ENCODE measurements at regions not wholly inside any gene's neighbourhood (a gene's known extent, or its start where the extent isn't known, plus 50 kb on each side); places are given as distances from the start of the nearest gene placed in this dataset.

DNA sequence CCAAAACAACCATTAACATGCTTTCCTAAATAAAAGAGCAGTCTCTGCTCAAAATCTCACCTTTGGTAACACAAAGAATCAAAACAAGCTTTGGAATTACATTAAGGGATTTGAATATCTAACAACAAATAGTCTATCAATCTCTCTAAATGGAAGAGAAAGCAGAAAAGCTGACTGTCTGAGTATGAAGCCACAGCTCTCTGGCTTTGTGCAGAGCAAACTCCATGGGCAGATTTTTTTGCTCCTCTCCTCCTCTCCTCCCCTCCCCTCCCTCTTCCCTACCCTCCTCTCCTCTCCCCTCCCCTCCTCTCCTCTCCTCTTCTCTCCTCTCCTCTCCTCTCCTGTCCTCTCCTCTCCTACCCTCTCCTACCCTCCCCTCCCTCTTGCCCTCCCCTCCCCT is 329.5 kb upstream of the ETAA1 start (continued):
- TF ChIP-seq, protein P1, sequence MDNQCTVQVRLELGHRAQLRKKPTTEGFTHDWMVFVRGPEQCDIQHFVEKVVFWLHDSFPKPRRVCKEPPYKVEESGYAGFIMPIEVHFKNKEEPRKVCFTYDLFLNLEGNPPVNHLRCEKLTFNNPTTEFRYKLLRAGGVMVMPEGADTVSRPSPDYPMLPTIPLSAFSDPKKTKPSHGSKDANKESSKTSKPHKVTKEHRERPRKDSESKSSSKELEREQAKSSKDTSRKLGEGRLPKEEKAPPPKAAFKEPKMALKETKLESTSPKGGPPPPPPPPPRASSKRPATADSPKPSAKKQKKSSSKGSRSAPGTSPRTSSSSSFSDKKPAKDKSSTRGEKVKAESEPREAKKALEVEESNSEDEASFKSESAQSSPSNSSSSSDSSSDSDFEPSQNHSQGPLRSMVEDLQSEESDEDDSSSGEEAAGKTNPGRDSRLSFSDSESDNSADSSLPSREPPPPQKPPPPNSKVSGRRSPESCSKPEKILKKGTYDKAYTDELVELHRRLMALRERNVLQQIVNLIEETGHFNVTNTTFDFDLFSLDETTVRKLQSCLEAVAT (IDR thresholded peaks at IDR 0.05): no peak
- TF ChIP-seq SKIL (IDR thresholded peaks at IDR 0.05; ENCODE audit: low read depth, poor library complexity, severe bottlenecking) (no peak), RFX5 (IDR thresholded peaks at IDR 0.05; ENCODE audit: low read depth, low read length) (no peak)

DNA sequence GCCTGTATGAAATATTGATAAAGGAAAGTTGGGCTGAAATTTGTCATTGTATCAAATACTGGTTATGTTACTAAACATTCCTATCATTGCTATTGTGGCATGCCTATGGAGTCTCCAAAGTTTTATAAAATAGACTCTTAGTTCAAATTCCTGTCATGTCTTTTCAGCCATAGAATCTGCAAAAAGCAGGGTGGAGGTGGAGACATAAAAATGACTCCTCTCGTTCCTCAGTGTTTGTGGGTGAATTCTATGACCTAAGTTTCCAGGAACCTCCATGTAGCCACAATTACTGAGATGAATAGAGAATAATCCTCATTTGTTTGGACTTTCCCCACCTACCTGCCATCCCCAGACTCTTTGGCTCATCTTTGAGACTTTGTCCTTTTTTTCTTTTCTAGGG is 326.3 kb upstream of the ETAA1 start:
- Histone ChIP-seq H3K36me3 (ENCODE audit: control insufficient read depth in 2 of 2, insufficient read depth in 2 of 2, low read length in 1 of 2) (no peaks in the 10 kb centered on the region), H3K4me1 (ENCODE audit: control insufficient read depth, insufficient read depth, low read length) (no peaks in the 10 kb centered on the region), H4K20me1 (ENCODE audit: control insufficient read depth, insufficient read depth) (no peaks in the 10 kb centered on the region), H3K4me3 (no peak overlapping the region), H3K79me2 (ENCODE audit: control insufficient read depth, insufficient read depth, low read length) (no peaks in the 10 kb centered on the region), H3K27me3 (replicated peaks in 1 of 2; ENCODE audit: control insufficient read depth in 2 of 2, insufficient read depth in 2 of 2, low read length in 1 of 2) (no peaks in the 10 kb centered on the region), H2AFZ (ENCODE audit: control insufficient read depth, low read depth, low read length) (no peak overlapping the region), H3K4me2 (ENCODE audit: control insufficient read depth, insufficient read depth) (no peak overlapping the region), H3K27ac (ENCODE audit: control insufficient read depth, insufficient read depth) (no peak overlapping the region), H3K9ac (ENCODE audit: control insufficient read depth, insufficient read depth, low read length) (no peak overlapping the region), H3K9me3 (replicated peaks; ENCODE audit: control insufficient read depth, insufficient read depth, low read length) (no peaks in the 10 kb centered on the region)
- no peak for ATAC-seq
- in situ Hi-C loops (cut with MboI): no loop called here
- no peak for FAIRE-seq
- WGBS (ENCODE audit: insufficient coverage, insufficient replicate concordance, low lambda C conversion rate, missing lambda C conversion rate): 7% methylated on average over 1 of the region's 1 CpG
- intact Hi-C loops (cut with micrococcal nuclease; ENCODE audit: unreplicated experiment): no loop called here
- no TSS peak for BruUV-seq (replicated peaks)
- SMC1A ChIA-PET (ENCODE audit: uncharacterized antibody, unreplicated experiment): no interaction called here
- RAD21 ChIA-PET (ENCODE audit: unreplicated experiment): no interaction called here
- no peak for DNase-seq (ENCODE audit: low read depth, low spot score)
- no peak for TF ChIP-seq ZNF24 (IDR thresholded peaks at IDR 0.05)
- no peak for TF ChIP-seq GABPA (IDR thresholded peaks at IDR 0.05; ENCODE audit: low read depth)
- no peak for TF ChIP-seq ZNF384 (IDR thresholded peaks at IDR 0.05; ENCODE audit: borderline replicate concordance, low read depth, low read length)
- CTCF ChIA-PET: no interaction called here
- POLR2A ChIA-PET: no interaction called here

All from GM12878 (cell line).